Stimulated activated effector memory CD8-positive, alpha-beta T cell treated with anti-CD3 and anti-CD28 coated beads, Interleukin-12 subunit alpha, Interleukin-12 subunit beta, amount 100 ng/mL, for 72 hours (primary cell): ENCODE measurements at regions not wholly inside any gene's neighbourhood (a gene's known extent, or its start where the extent isn't known, plus 50 kb on each side); places are given as distances from the start of the nearest gene placed in this dataset.

Experiments used
- ATAC-seq: fragments of 150-1000 bp; cut with Tn5 transposase; 2 replicates; pipeline ENCODE4 v1.10.0; 2021
- DNase-seq, 2 donors: peaks; one replicate each; pipeline ENCODE4 v3.0.0; 2021 to 2022; ENCODE audit warnings: low spot score in 2 of 2
- H3K27ac Mint-ChIP-seq: one replicate; pipeline ENCODE4 v1.8.0; 2022; ENCODE audit warnings: mild to moderate bottlenecking, mixed read lengths
- H3K36me3 Mint-ChIP-seq: one replicate; pipeline ENCODE4 v1.8.0; 2022; ENCODE audit warnings: mild to moderate bottlenecking, mixed read lengths
- H3K4me1 Mint-ChIP-seq: one replicate; pipeline ENCODE4 v1.8.0; 2022; ENCODE audit warnings: mixed read lengths
- H3K4me3 Mint-ChIP-seq: one replicate; pipeline ENCODE4 v1.8.0; 2022; ENCODE audit warnings: mild to moderate bottlenecking, mixed read lengths
- H3K9me3 Mint-ChIP-seq: one replicate; pipeline ENCODE4 v1.8.0; 2022; ENCODE audit warnings: mixed read lengths

GRCh38 chr12:91401190-91401589 is 218.6 kb upstream of the DCN start:
- no peaks in the 10 kb centered on the region for H3K4me1 Mint-ChIP-seq
- H3K36me3 Mint-ChIP-seq: no peaks in the 10 kb centered on the region
- ATAC-seq (no peak), DNase-seq (no peak)
- H3K4me3 Mint-ChIP-seq: no peak overlapping the region
- no peaks in the 10 kb centered on the region for H3K9me3 Mint-ChIP-seq
- no peak overlapping the region for H3K27ac Mint-ChIP-seq

GRCh38 chr12:91400271-91400670 is 217.7 kb upstream of the DCN start:
- Mint-ChIP-seq H3K4me1 (no peaks in the 10 kb centered on the region), H3K9me3 (no peaks in the 10 kb centered on the region), H3K27ac (no peak overlapping the region), H3K4me3 (no peak overlapping the region), H3K36me3 (no peaks in the 10 kb centered on the region)
- ATAC-seq (no peak), DNase-seq (no peak)

GRCh38 chr12:91397866-91398532 is 215.4 kb upstream of the DCN start:
- Mint-ChIP-seq H3K4me1 (no peaks in the 10 kb centered on the region), H3K27ac (no peak overlapping the region), H3K4me3 (no peak overlapping the region), H3K36me3 (no peaks in the 10 kb centered on the region), H3K9me3 (no peaks in the 10 kb centered on the region)
- DNase-seq: no peak
- ATAC-seq: peak; percentile 61

GRCh38 chr12:91396293-91396692 is 213.7 kb upstream of the DCN start:
- ATAC-seq: no peak
- no peaks in the 10 kb centered on the region for H3K36me3 Mint-ChIP-seq
- H3K4me3 Mint-ChIP-seq: no peak overlapping the region
- H3K4me1 Mint-ChIP-seq: no peaks in the 10 kb centered on the region
- no peak for DNase-seq
- H3K9me3 Mint-ChIP-seq: no peaks in the 10 kb centered on the region
- H3K27ac Mint-ChIP-seq: no peak overlapping the region

- ATAC-seq (no peak), DNase-seq (no peak)
- H3K4me3 Mint-ChIP-seq: no peak overlapping the region
Observed at GRCh38 chr12:91395628-91396135, 213.1 kb upstream of the DCN start.

GRCh38 chr12:91394903-91395302 is 212.3 kb upstream of the DCN start:
- H3K4me1 Mint-ChIP-seq: no peaks in the 10 kb centered on the region
- DNase-seq (no peak), ATAC-seq (no peak)
- no peak overlapping the region for H3K4me3 Mint-ChIP-seq
- no peaks in the 10 kb centered on the region for H3K9me3 Mint-ChIP-seq
- H3K27ac Mint-ChIP-seq: no peak overlapping the region
- H3K36me3 Mint-ChIP-seq: no peaks in the 10 kb centered on the region

More at GRCh38 chr12:91395628-91396135, 213.1 kb upstream of the DCN start:
- no peak overlapping the region for H3K27ac Mint-ChIP-seq
- H3K36me3 Mint-ChIP-seq: no peaks in the 10 kb centered on the region
- no peaks in the 10 kb centered on the region for H3K9me3 Mint-ChIP-seq
- H3K4me1 Mint-ChIP-seq: no peaks in the 10 kb centered on the region

- ATAC-seq (no peak), DNase-seq (no peak)
- Mint-ChIP-seq H3K9me3 (no peaks in the 10 kb centered on the region), H3K4me1 (no peaks in the 10 kb centered on the region), H3K4me3 (no peak overlapping the region), H3K27ac (no peak overlapping the region), H3K36me3 (no peaks in the 10 kb centered on the region)
Observed at GRCh38 chr12:91388573-91388972, 206.0 kb upstream of the DCN start.

GRCh38 chr12:91387461-91388134 is 205.0 kb upstream of the DCN start:
- H3K27ac Mint-ChIP-seq: no peak overlapping the region
- DNase-seq (no peak), ATAC-seq (peak; percentile 65)
- no peak overlapping the region for H3K4me3 Mint-ChIP-seq
- no peaks in the 10 kb centered on the region for H3K4me1 Mint-ChIP-seq
- H3K36me3 Mint-ChIP-seq: no peaks in the 10 kb centered on the region
- no peaks in the 10 kb centered on the region for H3K9me3 Mint-ChIP-seq

GRCh38 chr12:91384806-91385205 is 202.2 kb upstream of the DCN start:
- H3K4me1 Mint-ChIP-seq: peaks cover 5% of the 10 kb centered on the region

GRCh38 chr12:91384366-91384765 is 201.7 kb upstream of the DCN start:
- no peak overlapping the region for H3K4me3 Mint-ChIP-seq
- H3K4me1 Mint-ChIP-seq: peaks cover 5% of the 10 kb centered on the region
- H3K9me3 Mint-ChIP-seq: no peaks in the 10 kb centered on the region
- no peaks in the 10 kb centered on the region for H3K36me3 Mint-ChIP-seq
- no peak overlapping the region for H3K27ac Mint-ChIP-seq
- ATAC-seq: no peak
- DNase-seq: no peak

More at GRCh38 chr12:91384806-91385205, 202.2 kb upstream of the DCN start:
- Mint-ChIP-seq H3K27ac (no peak overlapping the region), H3K36me3 (no peaks in the 10 kb centered on the region), H3K4me3 (no peak overlapping the region), H3K9me3 (no peaks in the 10 kb centered on the region)
- ATAC-seq: no peak
- no peak for DNase-seq

GRCh38 chr12:91383099-91383498 is 200.5 kb upstream of the DCN start:
- Mint-ChIP-seq H3K27ac (peak overlapping the region; percentile 7), H3K4me1 (peaks cover 5% of the 10 kb centered on the region), H3K4me3 (no peak overlapping the region), H3K36me3 (no peaks in the 10 kb centered on the region), H3K9me3 (no peaks in the 10 kb centered on the region)
- no peak for ATAC-seq
- DNase-seq: no peak

- Mint-ChIP-seq H3K36me3 (no peaks in the 10 kb centered on the region), H3K27ac (no peak overlapping the region), H3K4me1 (peaks cover 5% of the 10 kb centered on the region), H3K4me3 (peak overlapping the region; percentile 49), H3K9me3 (no peaks in the 10 kb centered on the region)
- ATAC-seq: peak; percentile 75
- peak; percentile 79 to 88 for DNase-seq
Observed at GRCh38 chr12:91382081-91382543, 199.5 kb upstream of the DCN start.

- H3K4me1 Mint-ChIP-seq: peaks cover 5% of the 10 kb centered on the region
- H3K27ac Mint-ChIP-seq: no peak overlapping the region
- ATAC-seq: peak; percentile 50
Observed at GRCh38 chr12:91381309-91381804, 198.7 kb upstream of the DCN start.

GRCh38 chr12:91380631-91381030 is 198.0 kb upstream of the DCN start:
- H3K9me3 Mint-ChIP-seq: no peaks in the 10 kb centered on the region
- H3K36me3 Mint-ChIP-seq: no peaks in the 10 kb centered on the region
- H3K4me3 Mint-ChIP-seq: no peak overlapping the region
- DNase-seq (no peak), ATAC-seq (no peak)
- H3K27ac Mint-ChIP-seq: no peak overlapping the region
- peaks cover 5% of the 10 kb centered on the region for H3K4me1 Mint-ChIP-seq

More at GRCh38 chr12:91381309-91381804, 198.7 kb upstream of the DCN start:
- Mint-ChIP-seq H3K9me3 (no peaks in the 10 kb centered on the region), H3K4me3 (peak overlapping the region; percentile 49), H3K36me3 (no peaks in the 10 kb centered on the region)
- no peak for DNase-seq

GRCh38 chr12:91379051-91379775 is 196.6 kb upstream of the DCN start:
- Mint-ChIP-seq H3K27ac (no peak overlapping the region), H3K36me3 (no peaks in the 10 kb centered on the region), H3K9me3 (no peaks in the 10 kb centered on the region), H3K4me1 (peaks cover 5% of the 10 kb centered on the region), H3K4me3 (no peak overlapping the region)
- ATAC-seq: no peak
- DNase-seq: no peak
